Posterior vena cava (tissue), 2 donors: ENCODE measurements at regions not wholly inside any gene's neighbourhood (a gene's known extent, or its start where the extent isn't known, plus 50 kb on each side); places are given as distances from the start of the nearest gene placed in this dataset.
"Not testable (repeated sequence)": the region's sequence is repeated elsewhere in the genome, so short reads cannot be mapped to it uniquely, and the experiment has no call there.

ENCODE experiments used
- DNase-seq: peaks from one replicate; pipeline ENCODE4 v3.0.0-alpha.2; 2020; ENCODE audit warnings: low spot score
- intact Hi-C, 2 donors: fragments of 100-400 bp; cut with DNase I; formaldehyde crosslinking; loops; one replicate each; pipeline versions ENCODE4 v1.14.1 to v1.14.2; 2022 to 2023
- donor health status: DM: yes; HTN: yes; CAD: no.
- donor health status: DM: yes; HTN: yes; CAD: no.

- intact Hi-C loops: no loop called here
Observed at GRCh38 chr18:59990121-59990823, 90.5 kb downstream of the PMAIP1 start.

DNA sequence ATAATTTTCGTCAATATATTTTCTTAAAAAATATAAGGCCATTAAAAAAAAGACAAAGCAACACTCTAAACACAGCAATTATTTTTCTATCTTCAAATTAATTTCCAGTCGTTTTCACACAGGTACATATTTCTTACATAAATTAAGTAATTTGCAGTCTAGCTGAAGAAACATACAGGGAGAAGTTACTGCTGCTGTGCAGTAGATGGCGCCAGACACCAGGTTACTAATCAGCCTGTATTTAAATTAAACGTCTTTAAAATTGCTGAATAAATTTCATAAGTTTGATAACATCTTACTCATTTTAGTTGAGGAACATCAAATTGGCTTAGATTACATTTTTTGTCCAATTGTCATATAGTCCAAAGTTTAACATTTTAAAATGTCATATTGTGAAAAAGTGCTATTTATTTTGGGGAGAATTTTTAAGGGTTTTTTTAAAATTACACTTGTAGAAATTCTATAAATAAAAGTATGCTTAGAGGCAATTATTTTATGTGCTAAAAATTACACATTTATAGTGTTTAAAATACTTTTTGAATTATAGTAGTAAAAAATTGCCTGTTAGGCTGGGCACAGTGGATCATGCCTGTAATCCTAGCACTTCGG is 88.4 kb downstream of the PMAIP1 start:
- intact Hi-C loops: no loop called here
- DNase-seq: no peak

More at GRCh38 chr18:59990121-59990823, 90.5 kb downstream of the PMAIP1 start:
- DNase-seq: no peak

DNA sequence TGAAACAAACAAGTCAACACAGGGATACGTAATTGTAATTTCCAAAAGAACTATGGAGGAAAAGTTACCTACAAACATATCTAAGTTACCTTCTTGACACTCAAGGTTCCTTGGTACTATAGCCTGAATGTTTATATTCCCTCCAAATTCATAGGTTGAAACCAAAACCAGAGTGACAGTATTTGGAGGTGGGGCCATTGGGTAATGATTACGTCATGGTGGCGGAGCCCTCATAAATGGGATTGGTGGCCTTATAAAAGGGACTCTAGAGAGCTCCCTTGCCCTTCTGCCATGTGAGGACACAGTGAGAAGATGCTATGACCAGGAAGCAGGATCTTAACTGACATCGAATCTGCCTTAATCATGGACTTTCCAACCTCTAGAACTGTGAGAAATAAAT is 87.3 kb downstream of the PMAIP1 start:
- DNase-seq: no peak
- intact Hi-C loops: no loop called here

DNA sequence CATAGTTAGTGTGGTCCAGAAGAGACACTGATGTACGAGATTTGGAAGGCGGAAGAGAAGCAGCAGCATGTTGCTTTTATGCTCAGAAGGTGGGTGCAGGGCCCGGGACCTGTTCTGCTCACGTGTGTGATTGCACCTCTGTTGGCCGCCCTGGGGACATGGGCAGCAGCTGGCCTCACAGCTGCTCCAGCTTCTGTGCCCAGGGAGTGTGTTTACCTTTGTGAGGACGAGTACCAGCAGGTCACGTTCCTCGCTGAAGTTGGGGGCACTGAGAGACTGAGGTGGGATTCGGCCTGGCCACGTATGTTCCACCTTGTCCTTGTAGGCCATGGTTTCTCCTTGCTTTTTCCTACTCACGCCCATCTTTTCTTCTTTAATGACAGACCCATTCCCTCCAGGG is 86.3 kb downstream of the PMAIP1 start:
- DNase-seq: no peak
- intact Hi-C loops: no loop called here

DNA sequence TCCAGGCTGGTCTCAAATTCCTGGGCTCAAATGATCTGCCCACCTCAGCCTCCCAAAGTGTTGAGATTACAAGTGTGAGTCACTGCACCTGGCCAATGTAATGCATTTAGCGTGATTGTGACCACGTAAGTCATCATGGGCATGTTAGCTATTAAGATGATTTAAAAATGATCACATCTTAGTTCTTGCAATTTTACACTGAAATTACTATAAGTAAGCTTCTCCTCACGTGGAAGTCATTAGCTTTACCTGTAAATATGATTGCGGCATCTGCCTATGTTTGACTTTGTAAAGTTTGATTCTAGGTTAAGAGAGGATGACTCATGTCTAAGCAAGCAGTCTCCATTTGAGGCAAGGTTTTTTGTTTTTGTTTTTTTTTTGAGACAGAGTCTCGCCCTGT is 85.5 kb downstream of the PMAIP1 start:
- intact Hi-C loops: no loop called here
- DNase-seq: no peak

GRCh38 chr18:59983506-59983905 is 83.7 kb downstream of the PMAIP1 start:
- DNase-seq: no peak
- intact Hi-C loops: no loop called here

GRCh38 chr18:59980188-59980637 is 80.4 kb downstream of the PMAIP1 start:
- intact Hi-C loops: no loop called here
- no peak for DNase-seq

DNA sequence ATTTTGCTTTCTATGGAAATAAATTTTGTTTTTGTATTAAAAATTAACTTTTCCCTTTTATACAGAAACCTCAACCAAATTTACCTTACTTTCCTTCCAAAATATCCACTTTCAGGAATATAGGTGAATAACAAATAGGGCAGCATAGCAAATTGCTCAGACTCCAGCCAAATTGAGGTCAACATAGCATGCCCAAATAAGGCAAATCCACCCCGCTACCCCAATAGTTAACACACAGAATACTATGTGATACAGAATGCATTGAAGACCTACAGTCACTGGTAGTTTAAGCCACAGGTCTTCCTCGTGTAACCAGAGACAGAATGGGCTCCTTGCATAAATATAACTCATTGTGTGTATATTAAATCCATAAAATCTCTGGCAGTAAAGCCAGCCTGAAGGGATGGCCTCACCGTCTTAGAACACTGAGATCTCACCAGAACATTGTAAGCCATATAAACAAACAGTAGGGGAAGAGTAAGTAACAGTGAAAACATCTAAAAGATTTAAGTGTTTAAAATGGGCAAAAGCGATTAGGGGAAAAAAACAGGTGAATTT is 72.2 kb downstream of the PMAIP1 start:
- no peak for DNase-seq
- intact Hi-C loops: no loop called here

DNA sequence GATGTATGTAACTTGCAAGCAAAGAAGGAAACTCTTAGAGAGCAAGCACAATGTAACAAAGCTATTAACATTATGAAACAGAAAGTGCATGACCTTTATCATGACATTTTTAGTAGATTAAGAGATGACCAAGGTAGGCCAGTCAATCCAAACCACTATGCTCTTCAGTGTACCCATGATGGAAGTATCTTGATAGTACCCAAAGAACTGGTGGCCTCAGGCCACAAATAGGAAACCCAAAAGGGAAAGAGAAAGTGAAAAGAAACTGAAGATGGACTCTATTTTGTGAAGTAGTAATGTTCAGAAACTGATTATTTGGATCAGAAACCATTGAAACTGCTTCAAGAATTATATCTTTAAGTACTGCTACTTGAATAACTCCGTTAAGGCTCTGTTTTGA is 71.3 kb downstream of the PMAIP1 start:
- DNase-seq, intact Hi-C loops: not testable (repeated sequence)

GRCh38 chr18:59969477-59970028 is 69.8 kb downstream of the PMAIP1 start:
- DNase-seq, intact Hi-C loops: not testable (repeated sequence)

DNA sequence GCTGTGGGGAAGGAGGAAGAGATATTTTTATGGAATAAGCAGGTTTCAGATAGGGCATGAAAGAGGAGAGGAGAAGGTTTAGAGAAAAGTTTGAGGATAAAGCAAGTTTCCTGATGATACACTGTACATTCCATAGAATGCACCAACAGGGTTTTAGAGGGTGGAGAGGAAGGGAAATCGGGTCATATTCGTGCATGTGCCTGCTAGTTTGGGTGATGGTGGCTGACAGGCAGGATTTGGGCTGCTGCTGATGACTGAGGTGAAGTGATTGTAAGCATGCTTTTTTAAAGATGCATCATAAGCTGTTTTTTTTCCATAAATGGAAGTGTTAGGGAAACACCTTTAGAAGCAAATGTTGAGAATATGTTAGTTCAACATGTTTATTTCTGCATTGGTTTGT is 68.8 kb downstream of the PMAIP1 start:
- intact Hi-C loops: no loop called here
- DNase-seq: no peak

DNA sequence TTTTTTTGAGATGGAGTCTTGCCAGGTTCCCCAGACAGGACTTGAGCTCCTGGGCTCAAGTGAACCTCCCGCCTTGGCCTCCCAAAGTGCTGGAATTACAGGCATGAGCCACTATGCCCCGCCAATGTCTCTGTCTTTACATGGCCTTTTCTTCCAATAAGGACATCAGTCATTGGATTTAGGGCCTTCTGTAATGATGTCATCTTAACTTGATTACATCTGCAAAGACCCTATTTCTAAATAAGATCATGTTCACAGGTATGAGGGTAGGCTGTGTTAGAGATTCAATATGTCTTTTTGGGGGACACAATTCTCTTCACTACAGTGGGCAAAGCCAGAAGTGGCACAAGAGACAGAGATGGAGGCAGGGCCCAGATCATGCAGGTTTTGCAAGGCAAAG is 68.1 kb downstream of the PMAIP1 start:
- no peak for DNase-seq
- intact Hi-C loops: no loop called here

DNA sequence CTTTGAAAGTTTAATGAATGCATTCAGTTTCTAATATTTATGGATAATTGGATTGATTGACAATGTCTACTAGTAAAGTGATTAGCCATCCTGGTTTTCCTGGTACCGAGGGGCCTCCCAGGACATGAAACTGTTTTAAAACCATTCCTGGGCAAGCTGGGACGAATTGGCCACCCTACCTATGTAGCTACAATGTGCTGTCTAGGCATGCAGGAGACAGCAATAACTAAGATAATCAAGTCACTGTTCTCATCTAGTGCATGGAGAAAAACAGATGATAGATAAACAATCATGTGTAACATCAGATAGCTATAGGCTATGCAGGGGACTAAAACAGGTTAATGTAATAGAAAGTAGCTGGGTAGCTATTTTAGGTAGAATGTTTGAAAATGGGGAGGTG is 67.1 kb downstream of the PMAIP1 start:
- DNase-seq: no peak
- intact Hi-C loops: no loop called here

DNA sequence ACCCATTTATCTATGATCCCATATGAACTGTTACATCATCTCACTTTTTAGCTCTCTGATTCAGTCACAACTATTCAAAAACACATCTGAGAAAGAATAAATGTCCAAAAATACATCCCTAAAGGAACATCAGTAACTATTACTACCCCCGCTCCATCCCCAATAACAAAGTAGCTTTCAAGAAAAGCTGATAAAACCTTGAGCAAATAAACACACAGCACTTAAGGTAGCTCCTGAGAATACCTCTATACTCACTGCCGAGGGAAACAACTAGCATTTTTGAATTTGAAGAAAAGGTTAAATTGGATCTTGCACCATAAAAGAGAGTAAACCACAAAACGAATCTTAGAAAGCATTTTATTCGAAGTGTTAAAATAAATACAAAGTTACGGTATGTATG is 63.4 kb downstream of the PMAIP1 start:
- intact Hi-C loops: no loop called here

DNA sequence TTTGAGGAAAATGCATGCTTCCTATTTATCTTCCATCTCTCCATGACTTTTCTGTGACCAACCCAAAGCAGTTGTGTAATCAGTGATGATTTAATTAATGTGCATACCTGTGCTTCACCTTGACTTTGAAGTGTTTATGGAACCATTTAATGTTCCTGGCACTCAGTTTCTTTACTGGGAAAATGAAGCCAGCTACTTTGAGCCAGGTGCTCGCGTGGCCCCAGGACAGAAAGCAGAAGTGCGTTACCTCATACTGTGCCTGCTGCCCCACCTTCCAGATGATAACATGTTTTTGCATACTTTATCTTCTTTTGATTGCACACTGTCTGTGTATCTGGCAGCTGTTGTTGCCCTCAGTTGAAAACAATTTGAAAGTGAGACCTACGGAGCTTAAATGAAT is 61.3 kb downstream of the PMAIP1 start:
- DNase-seq: no peak
- intact Hi-C loops: no loop called here

More for the DNA sequence above, 63.4 kb downstream of the PMAIP1 start:
- no peak for DNase-seq

DNA sequence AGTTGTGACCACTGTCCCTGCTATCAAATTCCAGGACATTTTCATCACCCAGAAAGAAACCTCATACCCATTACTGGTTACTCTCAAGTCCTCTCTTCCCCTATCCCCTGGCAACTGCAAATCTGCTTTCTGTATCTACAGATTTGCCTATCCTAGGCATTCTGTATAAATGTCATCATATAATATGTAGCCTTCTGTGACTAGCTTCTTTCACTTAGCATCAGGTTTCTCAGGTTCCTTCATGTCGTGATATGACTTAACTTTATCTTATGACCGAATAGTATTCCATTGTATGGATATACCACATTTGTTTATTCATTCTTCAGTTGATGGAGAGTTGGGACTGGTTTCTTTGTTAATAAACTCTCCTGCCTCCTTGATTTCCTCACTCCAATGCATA is 60.5 kb downstream of the PMAIP1 start:
- DNase-seq: no peak

DNA sequence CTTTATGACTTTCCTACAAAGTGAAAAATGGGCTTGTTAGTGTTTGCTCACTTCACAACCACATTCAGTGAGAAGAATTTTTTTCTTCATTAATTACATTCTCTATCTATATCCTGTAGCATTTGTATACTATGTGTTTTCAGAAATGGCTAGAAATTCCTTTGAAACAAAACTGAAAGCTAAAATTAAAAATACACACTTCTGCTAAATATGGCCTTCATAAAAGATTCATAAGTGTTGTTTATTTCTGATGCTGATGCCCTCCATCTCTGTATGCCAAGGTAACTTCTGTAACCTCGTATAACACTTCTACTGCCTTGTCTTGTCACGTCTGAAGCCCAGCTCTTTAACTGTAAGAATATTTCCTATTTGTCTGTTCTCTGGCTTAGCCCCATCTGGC is 59.8 kb downstream of the PMAIP1 start:
- intact Hi-C loops: no loop called here
- no peak for DNase-seq

More for the DNA sequence above, 60.5 kb downstream of the PMAIP1 start:
- intact Hi-C loops: no loop called here

- DNase-seq: no peak
- intact Hi-C loops: no loop called here
Observed at GRCh38 chr18:59959073-59959472, 59.3 kb downstream of the PMAIP1 start.

GRCh38 chr18:59957957-59958356 is 58.2 kb downstream of the PMAIP1 start:
- no peak for DNase-seq
- intact Hi-C loops: no loop called here

GRCh38 chr18:59954755-59955156 is 55.0 kb downstream of the PMAIP1 start:
- intact Hi-C loops: loop anchor here in 1 of 2 donors (5.0 kb wide), 1 partner anchor 272 kb away; no protein-coding TSS in a partner anchor
- DNase-seq: no peak
